HT1080 (cell line): ENCODE measurements at regions not wholly inside any gene's neighbourhood (a gene's known extent, or its start where the extent isn't known, plus 50 kb on each side); places are given as distances from the start of the nearest gene placed in this dataset.
"Not testable (repeated sequence)": the region's sequence is repeated elsewhere in the genome, so short reads cannot be mapped to it uniquely, and the experiment has no call there.

Experiments
- DNase-seq: peaks from one replicate; pipeline ENCODE4 v3.0.0-alpha.2; 2015; ENCODE audit warnings: low read depth

DNA sequence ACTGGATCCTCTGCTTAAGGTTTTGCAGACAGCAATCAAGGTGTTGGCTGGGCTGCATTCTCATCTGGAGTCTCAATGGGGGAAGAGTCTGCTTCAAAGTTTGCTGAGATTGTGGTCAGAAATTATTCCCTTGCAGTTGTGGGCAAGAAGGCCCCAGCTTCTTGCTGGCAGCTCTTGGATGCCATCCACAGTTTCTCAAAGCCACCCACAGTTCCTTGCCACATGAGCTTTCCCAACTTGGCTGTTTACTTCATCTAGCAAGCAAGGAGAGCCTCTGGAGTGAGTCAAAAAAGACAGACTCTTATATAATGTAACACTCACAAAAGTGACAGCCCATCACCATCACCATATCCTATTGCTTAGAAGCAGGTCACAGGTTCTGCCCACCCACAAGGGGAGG, 62.1 kb upstream of the ABHD2 start:
- no peak for DNase-seq

DNA sequence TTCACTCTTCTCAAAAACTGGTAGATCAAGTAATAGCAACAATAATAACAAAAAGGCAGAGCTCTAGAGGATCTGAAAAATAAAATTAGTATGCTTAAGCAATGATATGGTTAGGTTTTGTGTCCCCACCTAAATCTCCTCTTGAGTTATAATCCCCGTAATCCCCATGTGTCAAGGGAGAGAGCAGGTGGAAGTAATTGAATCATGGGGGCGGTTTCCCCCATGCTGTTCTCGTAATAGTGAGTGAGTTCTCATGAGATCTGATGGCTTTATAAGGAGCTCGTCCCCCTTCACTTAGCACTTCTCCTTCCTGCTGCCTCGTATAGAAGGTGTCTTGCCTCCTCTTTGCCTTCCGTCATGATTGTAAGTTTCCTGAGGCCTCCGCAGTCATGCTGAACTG, 60.2 kb upstream of the ABHD2 start:
- DNase-seq = no peak

DNA sequence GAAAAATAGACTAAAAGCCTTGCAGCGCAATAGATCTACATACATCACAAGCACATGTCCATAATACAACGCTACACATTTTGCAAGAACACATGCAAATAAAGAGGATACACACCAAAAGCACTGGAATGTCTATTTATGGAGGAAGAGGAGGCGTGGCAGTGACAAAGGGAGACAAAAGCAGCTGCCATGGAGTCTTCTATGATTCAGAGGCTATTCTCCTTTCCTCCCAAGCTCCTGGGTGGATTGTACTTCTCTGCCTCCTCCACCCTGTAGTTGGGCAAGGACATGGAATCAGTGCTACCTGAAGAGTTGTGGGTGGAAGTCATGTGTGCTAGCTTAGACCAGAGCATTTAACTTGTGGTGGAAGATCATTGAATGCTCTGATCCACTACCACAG, 57.9 kb upstream of the ABHD2 start:
- no peak for DNase-seq

DNA sequence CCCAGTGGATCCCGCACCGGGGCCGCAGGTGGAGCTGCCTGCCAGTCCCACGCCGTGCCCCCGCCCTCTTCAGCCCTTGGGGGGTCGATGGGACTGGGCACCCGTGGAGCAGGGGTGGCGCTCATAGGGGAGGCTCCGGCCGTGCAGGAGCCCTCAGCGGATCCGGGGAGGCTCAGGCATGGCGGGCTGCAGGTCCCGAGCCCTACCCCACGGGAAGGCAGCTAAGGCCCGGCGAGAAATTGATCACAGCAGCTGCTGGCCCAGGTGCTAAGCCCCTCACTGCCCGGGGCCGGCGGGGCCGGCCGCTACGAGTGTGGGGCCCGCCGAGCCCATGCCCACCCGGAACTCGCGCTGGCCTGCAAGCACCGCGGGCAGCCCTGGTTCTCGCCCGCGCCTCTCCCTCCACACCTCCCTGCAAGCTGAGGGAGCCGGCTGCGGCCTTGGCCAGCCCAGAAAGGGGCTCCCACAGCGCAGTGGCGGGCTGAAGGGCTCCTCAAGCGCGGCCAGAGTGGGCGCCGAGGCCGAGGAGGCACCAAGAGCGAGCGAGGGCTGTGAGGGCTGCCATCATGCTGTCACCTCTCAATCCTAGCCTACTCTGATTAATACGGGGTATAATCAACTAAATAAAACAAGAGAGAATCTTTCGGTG, 56.5 kb upstream of the ABHD2 start:
- DNase-seq = not testable (repeated sequence)

DNA sequence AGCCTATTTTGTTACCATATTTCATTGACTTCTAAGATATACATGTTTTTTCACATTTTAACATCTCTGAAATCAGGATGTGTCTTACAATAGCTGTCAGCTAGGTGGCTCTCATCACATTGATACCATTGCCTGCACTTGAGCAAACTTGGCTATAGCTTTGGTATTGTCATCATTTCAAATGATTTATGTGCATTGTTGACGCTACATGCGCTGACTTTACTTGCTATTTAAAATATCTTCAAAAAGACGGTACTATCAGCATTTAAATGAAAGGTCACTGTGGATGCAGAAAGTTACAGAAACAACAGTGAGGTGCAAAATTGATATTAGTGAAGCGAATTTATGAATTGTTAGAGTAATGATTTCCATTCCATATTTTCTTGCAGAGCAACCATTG, 54.0 kb upstream of the ABHD2 start:
- no peak for DNase-seq

DNA sequence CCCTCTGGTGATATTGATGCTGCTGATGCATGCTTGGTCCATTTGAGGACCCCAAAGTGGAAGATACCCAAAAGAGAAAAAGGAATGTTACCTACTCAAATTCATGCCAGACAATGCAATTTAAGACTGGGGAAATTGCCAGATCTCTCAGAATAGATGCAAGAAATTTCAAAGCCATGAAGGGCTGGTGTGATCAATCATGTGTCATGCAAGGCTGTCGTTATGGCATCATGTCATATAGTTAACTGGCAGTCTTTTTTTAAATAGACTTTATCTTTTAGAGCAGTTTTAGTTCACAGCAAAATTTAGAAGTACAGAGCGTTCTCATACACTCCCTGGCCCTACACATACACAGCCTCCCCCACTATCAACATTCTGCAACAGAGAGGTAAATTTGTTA, 53.1 kb upstream of the ABHD2 start:
- no peak for DNase-seq

DNA sequence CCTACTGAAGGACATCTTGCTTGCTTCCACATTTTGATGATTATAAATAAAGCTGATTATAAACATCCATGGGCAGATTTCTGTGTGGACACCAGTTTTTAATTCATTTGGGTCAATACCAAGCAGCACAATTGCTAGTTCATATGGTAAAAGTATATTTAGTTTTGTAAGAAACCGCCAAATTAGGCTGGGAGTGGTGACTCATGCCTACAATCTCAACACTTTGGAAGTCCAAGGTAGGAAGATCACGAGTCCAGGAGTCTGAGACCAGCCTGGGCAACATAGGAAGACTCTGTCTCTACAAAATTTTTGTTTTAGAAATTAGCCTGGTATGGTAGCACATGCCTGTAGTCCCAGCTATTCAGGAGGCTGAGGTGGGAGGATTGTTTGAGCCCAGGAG, 52.6 kb upstream of the ABHD2 start:
- no peak for DNase-seq

DNA sequence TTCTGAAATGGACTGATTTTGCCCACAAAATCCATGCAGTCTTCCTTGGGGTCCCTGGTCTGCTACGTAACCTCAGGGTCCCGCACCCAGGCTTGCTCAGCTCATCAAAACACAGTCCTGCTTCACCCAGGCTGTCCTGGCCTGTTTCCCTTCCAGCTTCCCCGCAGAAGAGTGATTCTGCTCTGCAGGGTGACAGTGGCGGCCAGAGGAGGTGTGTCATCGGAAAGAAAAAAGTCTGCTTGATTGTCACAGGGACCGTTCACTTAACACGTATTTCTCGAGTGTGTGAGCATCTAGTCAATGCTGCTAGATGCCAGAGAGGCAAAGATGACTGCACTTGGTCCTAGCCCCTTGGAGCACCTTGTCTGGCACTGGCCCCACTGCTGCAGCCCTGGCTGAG, 50.1 kb upstream of the ABHD2 start:
- DNase-seq = no peak
